ENCODE measurements at regions not wholly inside any gene's neighbourhood (a gene's known extent, or its start where the extent isn't known, plus 50 kb on each side); places are given as distances from the start of the nearest gene placed in this dataset.
"Not testable (repeated sequence)": the region's sequence is repeated elsewhere in the genome, so short reads cannot be mapped to it uniquely, and the experiment has no call there.

GRCh38 chr17:445839-446238 lies 93.2 kb upstream of the RPH3AL start, which contains the start of gene RFLNB:
Gene RFLNB (minus strand): TSS chr17:445939.
- DNase-seq (ENCODE audit: low read depth) = not testable (repeated sequence)

GRCh38 chr17:444879-445454 lies 92.4 kb upstream of the RPH3AL start:
- no peak for DNase-seq (ENCODE audit: low read depth)
- no peak for TF ChIP-seq CTCF (IDR thresholded peaks at IDR 0.05; ENCODE audit: low read length, missing control alignments)
- no peak overlapping the region for H3K4me3 ChIP-seq (replicated peaks; ENCODE audit: low read depth, low read length)

More at GRCh38 chr17:445839-446238, 93.2 kb upstream of the RPH3AL start, which contains the start of gene RFLNB:
- not testable (repeated sequence) for H3K4me3 ChIP-seq (replicated peaks; ENCODE audit: low read depth, low read length)

GRCh38 chr17:443109-443508 lies 90.5 kb upstream of the RPH3AL start:
- DNase-seq (ENCODE audit: low read depth) = no peak
- H3K4me3 ChIP-seq (replicated peaks; ENCODE audit: low read depth, low read length) = no peak overlapping the region
- no peak for TF ChIP-seq CTCF (IDR thresholded peaks at IDR 0.05; ENCODE audit: low read length, missing control alignments)

- no peak for TF ChIP-seq CTCF (IDR thresholded peaks at IDR 0.05; ENCODE audit: low read length, missing control alignments)
- DNase-seq (ENCODE audit: low read depth) = no peak
- no peak overlapping the region for H3K4me3 ChIP-seq (replicated peaks; ENCODE audit: low read depth, low read length)
These were observed 88.7 kb upstream of the RPH3AL start for GRCh38 chr17:441155-441950.

GRCh38 chr17:438191-438590 lies 85.6 kb upstream of the RPH3AL start:
- no peak overlapping the region for H3K4me3 ChIP-seq (replicated peaks; ENCODE audit: low read depth, low read length)
- no peak for TF ChIP-seq CTCF (IDR thresholded peaks at IDR 0.05; ENCODE audit: low read length, missing control alignments)
- no peak for DNase-seq (ENCODE audit: low read depth)

- no peak for DNase-seq (ENCODE audit: low read depth)
- H3K4me3 ChIP-seq (replicated peaks; ENCODE audit: low read depth, low read length) = no peak overlapping the region
- no peak for TF ChIP-seq CTCF (IDR thresholded peaks at IDR 0.05; ENCODE audit: low read length, missing control alignments)
These were observed 84.9 kb upstream of the RPH3AL start for GRCh38 chr17:437545-437944.

GRCh38 chr17:436571-436970 lies 84.0 kb upstream of the RPH3AL start:
- DNase-seq (ENCODE audit: low read depth) = no peak
- no peak overlapping the region for H3K4me3 ChIP-seq (replicated peaks; ENCODE audit: low read depth, low read length)
- TF ChIP-seq CTCF (IDR thresholded peaks at IDR 0.05; ENCODE audit: low read length, missing control alignments) = no peak

GRCh38 chr17:432471-432870 lies 79.9 kb upstream of the RPH3AL start:
- not testable (repeated sequence) for H3K4me3 ChIP-seq (replicated peaks; ENCODE audit: low read depth, low read length); DNase-seq (ENCODE audit: low read depth)
